GM12878 (cell line): ENCODE measurements at regions not wholly inside any gene's neighbourhood (a gene's known extent, or its start where the extent isn't known, plus 50 kb on each side); places are given as distances from the start of the nearest gene placed in this dataset.

Experiments used
- ATAC-seq: fragments of 200-7000 bp; cut with Tn5 transposase; 3 replicates; pipeline ENCODE4 v1.9.1; 2020; ENCODE audit warnings: mild to moderate bottlenecking, moderate library complexity
- BruUV-seq: library from RNA; stranded (reverse); fragments of 400-500 nt; replicated peaks from 2 replicates; lab custom pipeline; 2021; lab: Mats Ljungman, UMichigan
- CTCF ChIA-PET: fragments of 300-600 bp; sonication (Branson Sonifier 250); formaldehyde crosslinking; extraction: SDS; loops from one replicate; lab custom pipeline; 2021; ENCODE audit warnings: inconsistent platforms; lab: Yijun Ruan, JAX
- POLR2A ChIA-PET: fragments of 350-600 bp; formaldehyde crosslinking; extraction: SDS; loops from one replicate; lab custom pipeline; 2021; ENCODE audit warnings: inconsistent platforms; lab: Charles Lee
- RAD21 ChIA-PET: fragments of 300-600 bp; sonication (Branson Sonifier 250); formaldehyde crosslinking; loops from one replicate; lab custom pipeline; 2023; ENCODE audit warnings: antibody characterized with exemption; ENCODE audit not compliant: unreplicated experiment; lab: Charles Lee
- SMC1A ChIA-PET: fragments of 300-600 bp; sonication (Branson Sonifier 250); formaldehyde crosslinking; loops from one replicate; lab custom pipeline; 2023; ENCODE audit not compliant: unreplicated experiment, uncharacterized antibody; lab: Charles Lee
- DNase-seq: peaks from one replicate; pipeline ENCODE4 v3.0.0-alpha.2; 2011; ENCODE audit warnings: low read depth, low spot score
- FAIRE-seq: peaks from 3 replicates; lab custom pipeline; 2011; peaks lifted over from hg19 to GRCh38; lab: Jason Lieb, UNC
- H2AFZ ChIP-seq: 2 replicates; pipeline ENCODE4 v1.6.0; 2011; ENCODE audit warnings: low read depth, low read length, control low read depth; ENCODE audit not compliant: control insufficient read depth
- H3K27ac ChIP-seq: 2 replicates; pipeline ENCODE4 v1.5.1; 2011; ENCODE audit warnings: control low read depth; ENCODE audit not compliant: control insufficient read depth, insufficient read depth
- H3K27me3 ChIP-seq, 2 experiments: replicated peaks in 1 of 2; 2 replicates each; pipeline versions ENCODE4 v1.6.0 to v1.6.1; 2011; ENCODE audit warnings: low read length in 1 of 2; ENCODE audit not compliant: control insufficient read depth in 2 of 2, insufficient read depth in 2 of 2
- H3K36me3 ChIP-seq, 2 experiments: 2 replicates each; pipeline ENCODE4 v1.5.1; 2011; ENCODE audit warnings: low read length in 1 of 2; ENCODE audit not compliant: control insufficient read depth in 2 of 2, insufficient read depth in 2 of 2
- H3K4me1 ChIP-seq: 2 replicates; pipeline ENCODE4 v1.6.1; 2011; ENCODE audit warnings: mild to moderate bottlenecking, low read length, moderate library complexity, mixed read lengths; ENCODE audit not compliant: control insufficient read depth, insufficient read depth
- H3K4me2 ChIP-seq: 2 replicates; pipeline ENCODE4 v1.6.0; 2011; ENCODE audit warnings: control low read depth; ENCODE audit not compliant: control insufficient read depth, insufficient read depth
- H3K4me3 ChIP-seq: fragments of 200-600 bp; sonication (generic); 2 replicates; pipeline ENCODE4 v1.5.1; 2016
- H3K79me2 ChIP-seq: 2 replicates; pipeline ENCODE4 v1.6.0; 2011; ENCODE audit warnings: low read length; ENCODE audit not compliant: control insufficient read depth, insufficient read depth
- H3K9ac ChIP-seq: 2 replicates; pipeline ENCODE4 v1.8.0; 2011; ENCODE audit warnings: low read length, control low read depth, mixed read lengths; ENCODE audit not compliant: control insufficient read depth, insufficient read depth
- H3K9me3 ChIP-seq: replicated peaks from 3 replicates; pipeline ENCODE4 v1.5.1; 2011; ENCODE audit warnings: mild to moderate bottlenecking, low read length; ENCODE audit not compliant: control insufficient read depth, insufficient read depth
- H4K20me1 ChIP-seq: 2 replicates; pipeline ENCODE4 v1.6.0; 2011; ENCODE audit not compliant: control insufficient read depth, insufficient read depth
- BCL3 ChIP-seq: IDR thresholded peaks from 2 replicates; pipeline ENCODE4 v1.6.1; 2011; ENCODE audit warnings: borderline replicate concordance, low read depth, mild to moderate bottlenecking, moderate library complexity, low read length; ENCODE audit not compliant: insufficient read depth, poor library complexity, severe bottlenecking
- CBFB ChIP-seq: IDR thresholded peaks from 2 replicates; pipeline ENCODE4 v1.6.1; 2016; ENCODE audit warnings: antibody characterized with exemption, low read depth
- E4F1 ChIP-seq: fragments of 450-650 bp; IDR thresholded peaks from 2 replicates; pipeline ENCODE4 v1.6.1; 2018; ENCODE audit warnings: borderline replicate concordance, mild to moderate bottlenecking; ENCODE audit not compliant: partially characterized antibody
- EED ChIP-seq: sonication (generic); IDR thresholded peaks from 2 replicates; pipeline ENCODE4 v1.6.1; 2016; ENCODE audit warnings: antibody characterized with exemption, low read depth
- LARP7 ChIP-seq: fragments of 450-650 bp; IDR thresholded peaks from 2 replicates; pipeline ENCODE4 v1.6.1; 2017; ENCODE audit warnings: mild to moderate bottlenecking
- MEF2A ChIP-seq: IDR thresholded peaks from 2 replicates; pipeline ENCODE4 v1.6.1; 2011; ENCODE audit warnings: low read depth, mild to moderate bottlenecking, low read length, moderate library complexity; ENCODE audit not compliant: insufficient read depth
- REST ChIP-seq: IDR thresholded peaks from 2 replicates; pipeline ENCODE4 v1.6.1; 2012; ENCODE audit warnings: mild to moderate bottlenecking, low read depth, low read length
- SMARCA5 ChIP-seq: fragments of 450-650 bp; IDR thresholded peaks from 2 replicates; pipeline ENCODE4 v1.6.1; 2017; ENCODE audit warnings: mild to moderate bottlenecking
- SUPT20H ChIP-seq: IDR thresholded peaks from 2 replicates; pipeline ENCODE4 v1.6.1; 2011; ENCODE audit warnings: low read depth, mild to moderate bottlenecking, low read length, moderate library complexity, borderline replicate concordance; ENCODE audit not compliant: control insufficient read depth
- WGBS: methylation state at CpG from one replicate; pipeline ENCODE4 v1.1.6; 2016; ENCODE audit warnings: low lambda C conversion rate; ENCODE audit not compliant: insufficient replicate concordance, insufficient coverage; ENCODE audit errors: missing lambda C conversion rate; 5-methylcytosine and 5-hydroxymethylcytosine counted together
- in situ Hi-C: fragments of 300-500 bp; cut with MboI; formaldehyde crosslinking; loops from 9 replicates; pipeline ENCODE4 v1.14.3; 2018; ENCODE audit warnings: mixed read lengths
- intact Hi-C: fragments of 100-400 bp; cut with micrococcal nuclease; formaldehyde crosslinking; loops from one replicate; pipeline ENCODE4 v1.14.2; 2022; ENCODE audit not compliant: unreplicated experiment

- Histone ChIP-seq H3K9me3 (no peaks in the 10 kb centered on the region), H3K4me1 (no peaks in the 10 kb centered on the region), H4K20me1 (no peaks in the 10 kb centered on the region), H3K9ac (no peak overlapping the region), H3K79me2 (no peaks in the 10 kb centered on the region), H3K36me3 (no peaks in the 10 kb centered on the region), H3K27me3 (no peaks in the 10 kb centered on the region; a peak in 1 of 4 replicates), H3K27ac (no peak overlapping the region), H3K4me3 (no peak overlapping the region), H2AFZ (no peak overlapping the region), H3K4me2 (no peak overlapping the region)
- TF ChIP-seq SUPT20H (no peak), LARP7 (no peak), E4F1 (no peak), EED (no peak), MEF2A (no peak), SMARCA5 (no peak), CBFB (no peak), BCL3 (no peak), REST (no peak)
- FAIRE-seq = no peak
- ChIA-PET SMC1A (no interaction called here), CTCF (interaction anchor here (1.0 kb wide), 1 partner anchor 9 kb away, joined by 3 read pairs; no protein-coding TSS in a partner anchor), POLR2A (no interaction called here), RAD21 (no interaction called here)
- BruUV-seq = no TSS peak
- 22% methylated on average over 7 of the region's 7 CpGs for WGBS
- no peak for DNase-seq
- in situ Hi-C loops (no loop called here), intact Hi-C loops (no loop called here)
- no peak for ATAC-seq
Observed at GRCh38 chr6:10309457-10310329, 105.2 kb downstream of the TFAP2A start.
